ENCODE measurements at regions not wholly inside any gene's neighbourhood (a gene's known extent, or its start where the extent isn't known, plus 50 kb on each side); places are given as distances from the start of the nearest gene placed in this dataset.

GRCh38 chr6:131390322-131390721 lies 182.7 kb upstream of the ARG1 start:
- POLR2A ChIA-PET, result no interaction called here
- Mint-ChIP-seq H3K4me3 (no peak overlapping the region), H3K27ac (no peak overlapping the region), H3K36me3 (peaks cover 13% of the 10 kb centered on the region), H3K9me3 (peaks cover 27% of the 10 kb centered on the region), H3K27me3 (ENCODE audit: low read depth) (peaks cover 17% of the 10 kb centered on the region), H3K4me1 (peaks cover 25% of the 10 kb centered on the region)
- CTCF ChIA-PET, result no interaction called here
- no peak for DNase-seq (ENCODE audit: low spot score)
- TF ChIP-seq SOX15 (CRISPR knock-in tag; IDR thresholded peaks at IDR 0.05) (no peak), NR3C1 (CRISPR knock-in tag; conservative IDR thresholded peaks at IDR 0.05; ENCODE audit: low read depth) (no peak), JUN (CRISPR knock-in tag; IDR thresholded peaks at IDR 0.05) (no peak), MXD4 (CRISPR knock-in tag; IDR thresholded peaks at IDR 0.05; ENCODE audit: borderline replicate concordance) (no peak), ATF1 (CRISPR knock-in tag; IDR thresholded peaks at IDR 0.05) (no peak), KAT7 (CRISPR knock-in tag; IDR thresholded peaks at IDR 0.05; ENCODE audit: borderline replicate concordance) (no peak), MAX (CRISPR knock-in tag; IDR thresholded peaks at IDR 0.05) (no peak), ZNF416 (CRISPR knock-in tag; IDR thresholded peaks at IDR 0.05) (no peak), CBFB (CRISPR knock-in tag; IDR thresholded peaks at IDR 0.05; ENCODE audit: low read depth) (no peak), ZNF232 (CRISPR knock-in tag; IDR thresholded peaks at IDR 0.05) (no peak), ESRRA (CRISPR knock-in tag; IDR thresholded peaks at IDR 0.05; ENCODE audit: borderline replicate concordance) (no peak), NR2C2 (CRISPR knock-in tag; IDR thresholded peaks at IDR 0.05) (no peak), E2F1 (CRISPR knock-in tag; IDR thresholded peaks at IDR 0.05) (no peak), ELF4 (CRISPR knock-in tag; IDR thresholded peaks at IDR 0.05; ENCODE audit: low read depth) (no peak), ZNF396 (CRISPR knock-in tag; IDR thresholded peaks at IDR 0.05; ENCODE audit: borderline replicate concordance) (no peak), TP53 (CRISPR knock-in tag; IDR thresholded peaks at IDR 0.05) (no peak)
- TF ChIP-seq, protein P1, sequence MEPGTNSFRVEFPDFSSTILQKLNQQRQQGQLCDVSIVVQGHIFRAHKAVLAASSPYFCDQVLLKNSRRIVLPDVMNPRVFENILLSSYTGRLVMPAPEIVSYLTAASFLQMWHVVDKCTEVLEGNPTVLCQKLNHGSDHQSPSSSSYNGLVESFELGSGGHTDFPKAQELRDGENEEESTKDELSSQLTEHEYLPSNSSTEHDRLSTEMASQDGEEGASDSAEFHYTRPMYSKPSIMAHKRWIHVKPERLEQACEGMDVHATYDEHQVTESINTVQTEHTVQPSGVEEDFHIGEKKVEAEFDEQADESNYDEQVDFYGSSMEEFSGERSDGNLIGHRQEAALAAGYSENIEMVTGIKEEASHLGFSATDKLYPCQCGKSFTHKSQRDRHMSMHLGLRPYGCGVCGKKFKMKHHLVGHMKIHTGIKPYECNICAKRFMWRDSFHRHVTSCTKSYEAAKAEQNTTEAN (CRISPR knock-in tag; IDR thresholded peaks at IDR 0.05), result no peak
- TF ChIP-seq, protein P2, sequence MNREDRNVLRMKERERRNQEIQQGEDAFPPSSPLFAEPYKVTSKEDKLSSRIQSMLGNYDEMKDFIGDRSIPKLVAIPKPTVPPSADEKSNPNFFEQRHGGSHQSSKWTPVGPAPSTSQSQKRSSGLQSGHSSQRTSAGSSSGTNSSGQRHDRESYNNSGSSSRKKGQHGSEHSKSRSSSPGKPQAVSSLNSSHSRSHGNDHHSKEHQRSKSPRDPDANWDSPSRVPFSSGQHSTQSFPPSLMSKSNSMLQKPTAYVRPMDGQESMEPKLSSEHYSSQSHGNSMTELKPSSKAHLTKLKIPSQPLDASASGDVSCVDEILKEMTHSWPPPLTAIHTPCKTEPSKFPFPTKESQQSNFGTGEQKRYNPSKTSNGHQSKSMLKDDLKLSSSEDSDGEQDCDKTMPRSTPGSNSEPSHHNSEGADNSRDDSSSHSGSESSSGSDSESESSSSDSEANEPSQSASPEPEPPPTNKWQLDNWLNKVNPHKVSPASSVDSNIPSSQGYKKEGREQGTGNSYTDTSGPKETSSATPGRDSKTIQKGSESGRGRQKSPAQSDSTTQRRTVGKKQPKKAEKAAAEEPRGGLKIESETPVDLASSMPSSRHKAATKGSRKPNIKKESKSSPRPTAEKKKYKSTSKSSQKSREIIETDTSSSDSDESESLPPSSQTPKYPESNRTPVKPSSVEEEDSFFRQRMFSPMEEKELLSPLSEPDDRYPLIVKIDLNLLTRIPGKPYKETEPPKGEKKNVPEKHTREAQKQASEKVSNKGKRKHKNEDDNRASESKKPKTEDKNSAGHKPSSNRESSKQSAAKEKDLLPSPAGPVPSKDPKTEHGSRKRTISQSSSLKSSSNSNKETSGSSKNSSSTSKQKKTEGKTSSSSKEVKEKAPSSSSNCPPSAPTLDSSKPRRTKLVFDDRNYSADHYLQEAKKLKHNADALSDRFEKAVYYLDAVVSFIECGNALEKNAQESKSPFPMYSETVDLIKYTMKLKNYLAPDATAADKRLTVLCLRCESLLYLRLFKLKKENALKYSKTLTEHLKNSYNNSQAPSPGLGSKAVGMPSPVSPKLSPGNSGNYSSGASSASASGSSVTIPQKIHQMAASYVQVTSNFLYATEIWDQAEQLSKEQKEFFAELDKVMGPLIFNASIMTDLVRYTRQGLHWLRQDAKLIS (CRISPR knock-in tag; IDR thresholded peaks at IDR 0.05; ENCODE audit: borderline replicate concordance), result no peak
- no peak for ATAC-seq

- no peak overlapping the region for H3K27ac Mint-ChIP-seq
- H3K9me3 Mint-ChIP-seq, result peaks cover 23% of the 10 kb centered on the region
- H3K36me3 Mint-ChIP-seq, result peaks cover 9% of the 10 kb centered on the region
- ATAC-seq, result no peak
- POLR2A ChIA-PET, result no interaction called here
- peaks cover 21% of the 10 kb centered on the region for H3K4me1 Mint-ChIP-seq
- CTCF ChIA-PET, result no interaction called here
- DNase-seq (ENCODE audit: low spot score), result no peak
- H3K4me3 Mint-ChIP-seq, result no peak overlapping the region
- H3K27me3 Mint-ChIP-seq (ENCODE audit: low read depth), result peaks cover 17% of the 10 kb centered on the region
- TF ChIP-seq USF2 (CRISPR knock-in tag; IDR thresholded peaks at IDR 0.05) (no peak), TCF7 (CRISPR knock-in tag; IDR thresholded peaks at IDR 0.05; ENCODE audit: low read depth) (no peak), ATF1 (CRISPR knock-in tag; IDR thresholded peaks at IDR 0.05) (no peak), MAX (CRISPR knock-in tag; IDR thresholded peaks at IDR 0.05) (no peak), TEAD1 (CRISPR knock-in tag; IDR thresholded peaks at IDR 0.05) (no peak)
Measured at GRCh38 chr6:131391116-131391515, 181.9 kb upstream of the ARG1 start.
